GM23338 (cell line): ENCODE measurements at regions not wholly inside any gene's neighbourhood (a gene's known extent, or its start where the extent isn't known, plus 50 kb on each side); places are given as distances from the start of the nearest gene placed in this dataset.

ENCODE experiments used
- ATAC-seq: fragments of 200-7000 bp; cut with Tn5 transposase; 3 replicates; pipeline ENCODE4 v1.9.1; 2020
- DNase-seq: peaks from one replicate; pipeline ENCODE4 v3.0.0-alpha.2; 2015; ENCODE audit warnings: low spot score
- H2AFZ ChIP-seq: fragments of 200-600 bp; sonication (generic); 2 replicates; pipeline ENCODE4 v1.8.0; 2016; ENCODE audit warnings: antibody characterized with exemption, mild to moderate bottlenecking, moderate library complexity
- H3F3A ChIP-seq: fragments of 200-600 bp; sonication (generic); replicated peaks from 2 replicates; pipeline ENCODE4 v1.8.0; 2017; ENCODE audit warnings: antibody characterized with exemption, mixed run types, low read depth
- H3K27ac ChIP-seq: fragments of 200-600 bp; sonication (generic); 2 replicates; pipeline ENCODE4 v1.6.1; 2016; ENCODE audit warnings: low read depth
- H3K27me3 ChIP-seq: fragments of 200-600 bp; sonication (generic); 2 replicates; pipeline ENCODE4 v1.8.0; 2016; ENCODE audit warnings: mild to moderate bottlenecking, mixed run types, moderate library complexity; ENCODE audit not compliant: insufficient read depth
- H3K36me3 ChIP-seq: fragments of 200-600 bp; sonication (generic); 2 replicates; pipeline ENCODE4 v1.8.0; 2016; ENCODE audit warnings: mild to moderate bottlenecking; ENCODE audit not compliant: insufficient read depth
- H3K4me1 ChIP-seq: fragments of 200-600 bp; sonication (generic); 2 replicates; pipeline ENCODE4 v1.8.0; 2016; ENCODE audit warnings: mild to moderate bottlenecking, moderate library complexity; ENCODE audit not compliant: insufficient read depth
- H3K4me2 ChIP-seq: fragments of 200-600 bp; sonication (generic); 2 replicates; pipeline ENCODE4 v1.7.1; 2017; ENCODE audit warnings: mixed run types
- H3K4me3 ChIP-seq: fragments of 200-600 bp; sonication (generic); 2 replicates; pipeline ENCODE4 v1.6.1; 2016; ENCODE audit warnings: mixed run types
- H3K79me2 ChIP-seq: fragments of 200-600 bp; sonication (generic); replicated peaks from 2 replicates; pipeline ENCODE4 v1.8.0; 2017; ENCODE audit warnings: mild to moderate bottlenecking; ENCODE audit not compliant: insufficient read depth
- H3K9me2 ChIP-seq: fragments of 200-600 bp; sonication (generic); 2 replicates; pipeline ENCODE4 v1.8.0; 2017; ENCODE audit not compliant: insufficient read depth
- H4K20me1 ChIP-seq: fragments of 200-600 bp; sonication (generic); replicated peaks from 2 replicates; pipeline ENCODE4 v1.8.0; 2017; ENCODE audit warnings: mild to moderate bottlenecking; ENCODE audit not compliant: insufficient read depth
- H3K27ac Mint-ChIP-seq: 2 replicates; pipeline ENCODE4 v1.8.0; 2020; ENCODE audit warnings: inconsistent platforms, mild to moderate bottlenecking, moderate library complexity, mixed read lengths
- H3K27me3 Mint-ChIP-seq: 3 replicates; pipeline ENCODE4 v1.8.0; 2022; ENCODE audit warnings: low read depth, mild to moderate bottlenecking, moderate library complexity, mixed read lengths, inconsistent platforms; ENCODE audit not compliant: insufficient read depth, poor library complexity
- H3K36me3 Mint-ChIP-seq: 3 replicates; pipeline ENCODE4 v1.8.0; 2021; ENCODE audit warnings: low read depth, mild to moderate bottlenecking, inconsistent platforms, moderate library complexity, mixed read lengths
- H3K4me1 Mint-ChIP-seq: 3 replicates; pipeline ENCODE4 v1.8.0; 2020; ENCODE audit warnings: mild to moderate bottlenecking, inconsistent platforms, mixed read lengths
- H3K4me3 Mint-ChIP-seq: 3 replicates; pipeline ENCODE4 v1.8.0; 2021; ENCODE audit warnings: moderate library complexity, mild to moderate bottlenecking, inconsistent platforms, mixed read lengths
- H3K9me3 Mint-ChIP-seq: 3 replicates; pipeline ENCODE4 v1.8.0; 2020; ENCODE audit warnings: moderate library complexity, mild to moderate bottlenecking, inconsistent platforms, mixed read lengths
- CREB1 ChIP-seq: fragments of 250-450 bp; sonication (Bioruptor Pico); IDR thresholded peaks from 2 replicates; pipeline ENCODE4 v1.5.0; 2020; ENCODE audit warnings: low read depth, mild to moderate bottlenecking, moderate library complexity
- CTCF ChIP-seq, 2 experiments: fragments of 200-600 bp in 1 of 2; sonication (generic) in 1 of 2; conservative IDR thresholded peaks; 2 replicates each; pipeline versions ENCODE4 v1.5.1 to v1.6.1; 2016 to 2017; ENCODE audit warnings: antibody characterized with exemption in 2 of 2, low read depth in 2 of 2, mild to moderate bottlenecking in 2 of 2, moderate library complexity in 1 of 2
- ETS1 ChIP-seq: IDR thresholded peaks from 2 replicates; pipeline ENCODE4 v1.6.1; 2016; ENCODE audit warnings: antibody characterized with exemption
- EZH2 ChIP-seq: fragments of 200-600 bp; sonication (generic); IDR thresholded peaks from one replicate; pipeline ENCODE4 v1.8.0; 2017; ENCODE audit warnings: antibody characterized with exemption, mild to moderate bottlenecking, low read depth; ENCODE audit not compliant: unreplicated experiment
- EZH2phosphoT487 ChIP-seq: fragments of 200-600 bp; sonication (generic); IDR thresholded peaks from one replicate; pipeline ENCODE4 v1.8.1; 2018; ENCODE audit warnings: antibody characterized with exemption; ENCODE audit not compliant: unreplicated experiment
- JUNB ChIP-seq: IDR thresholded peaks from one replicate; pipeline ENCODE4 v1.6.1; 2016; ENCODE audit warnings: antibody characterized with exemption; ENCODE audit not compliant: unreplicated experiment
- NANOG ChIP-seq: IDR thresholded peaks from 2 replicates; pipeline ENCODE4 v1.6.1; 2016; ENCODE audit warnings: antibody characterized with exemption, borderline replicate concordance
- POLR2AphosphoS5 ChIP-seq: IDR thresholded peaks from 2 replicates; pipeline ENCODE4 v1.6.1; 2016; ENCODE audit warnings: antibody characterized with exemption, low read depth
- REST ChIP-seq: IDR thresholded peaks from one replicate; pipeline ENCODE4 v1.6.1; 2018; ENCODE audit warnings: antibody characterized with exemption; ENCODE audit not compliant: unreplicated experiment
- STAT1 ChIP-seq: IDR thresholded peaks from one replicate; pipeline ENCODE4 v1.6.1; 2016; ENCODE audit warnings: antibody characterized with exemption; ENCODE audit not compliant: unreplicated experiment
- ZNF114 ChIP-seq: fragments of 250-450 bp; sonication (Bioruptor Pico); IDR thresholded peaks from 2 replicates; pipeline ENCODE4 v1.5.0; 2020; ENCODE audit warnings: mild to moderate bottlenecking, moderate library complexity
- ZNF331 ChIP-seq: fragments of 250-450 bp; sonication (Bioruptor Pico); IDR thresholded peaks from 2 replicates; pipeline ENCODE4 v1.5.0; 2020; ENCODE audit warnings: low read depth, mild to moderate bottlenecking, moderate library complexity
- ZNF462 ChIP-seq: fragments of 250-450 bp; sonication (Bioruptor Pico); IDR thresholded peaks from 2 replicates; pipeline ENCODE4 v1.5.0; 2020; ENCODE audit warnings: mild to moderate bottlenecking, moderate library complexity

- Histone ChIP-seq H3K27me3 (no peaks in the 10 kb centered on the region), H3K79me2 (no peaks in the 10 kb centered on the region), H3K36me3 (no peaks in the 10 kb centered on the region), H4K20me1 (no peaks in the 10 kb centered on the region), H3K4me3 (no peak overlapping the region), H2AFZ (no peak overlapping the region), H3K27ac (no peak overlapping the region), H3K4me1 (no peaks in the 10 kb centered on the region), H3K9me2 (no peaks in the 10 kb centered on the region), H3F3A (no peaks in the 10 kb centered on the region), H3K4me2 (no peak overlapping the region)
- Mint-ChIP-seq H3K27me3 (peaks cover 4% of the 10 kb centered on the region), H3K27ac (no peak overlapping the region), H3K4me1 (peaks cover 12% of the 10 kb centered on the region), H3K36me3 (no peaks in the 10 kb centered on the region), H3K9me3 (no peaks in the 10 kb centered on the region; the same call in 2 of the 3 replicates), H3K4me3 (no peak overlapping the region)
- TF ChIP-seq CTCF (conservative IDR thresholded peaks at IDR 0.05; ENCODE audit: low read depth in 2 of 2) (no peak), ZNF331 (CRISPR knock-in tag) (no peak), NANOG (no peak), JUNB (no peak), STAT1 (no peak), REST (no peak), ZNF462 (CRISPR knock-in tag) (no peak), EZH2phosphoT487 (no peak), CREB1 (CRISPR knock-in tag) (no peak), ETS1 (no peak), EZH2 (no peak), POLR2AphosphoS5 (no peak), ZNF114 (CRISPR knock-in tag) (no peak)
- ATAC-seq, result no peak
- DNase-seq, result no peak
These were observed 96.8 kb upstream of the LSM8 start for GRCh38 chr7:118087126-118087525.
